Activated T-cell treated with anti-CD3 and anti-CD28 coated beads, Interleukin-2, amount 50 U/mL, for 48 hours (primary cell): ENCODE measurements at regions not wholly inside any gene's neighbourhood (a gene's known extent, or its start where the extent isn't known, plus 50 kb on each side); places are given as distances from the start of the nearest gene placed in this dataset.

Source experiments
- DNase-seq, 2 experiments: peaks; one replicate each; pipeline ENCODE4 v3.0.0-alpha.2; 2020

- no peak for DNase-seq
These were observed 722.3 kb downstream of the CDH8 start for GRCh38 chr16:61313931-61314330.

GRCh38 chr16:61309386-61309785 lies 726.9 kb downstream of the CDH8 start:
- DNase-seq: no peak

- no peak for DNase-seq
These were observed 730.0 kb downstream of the CDH8 start for GRCh38 chr16:61306204-61306603.

- no peak for DNase-seq
These were observed 739.4 kb downstream of the CDH8 start for GRCh38 chr16:61296814-61297213.

- DNase-seq: no peak
These were observed 739.9 kb downstream of the CDH8 start for GRCh38 chr16:61296305-61296704.

- no peak for DNase-seq
These were observed 740.9 kb downstream of the CDH8 start for GRCh38 chr16:61295311-61295710.

GRCh38 chr16:61289141-61289540 lies 747.1 kb downstream of the CDH8 start:
- DNase-seq: no peak

GRCh38 chr16:61277849-61278248 lies 758.4 kb downstream of the CDH8 start:
- DNase-seq: no peak

- DNase-seq: no peak
These were observed 762.0 kb downstream of the CDH8 start for GRCh38 chr16:61274211-61274610.

GRCh38 chr16:61270726-61271125 lies 765.5 kb downstream of the CDH8 start:
- DNase-seq: no peak

- no peak for DNase-seq
These were observed 772.8 kb downstream of the CDH8 start for GRCh38 chr16:61263400-61263799.

- no peak for DNase-seq
These were observed 774.9 kb downstream of the CDH8 start for GRCh38 chr16:61261315-61261714.

- DNase-seq: no peak
These were observed 789.6 kb downstream of the CDH8 start for GRCh38 chr16:61246592-61246991.

- DNase-seq: no peak
These were observed 792.3 kb downstream of the CDH8 start for GRCh38 chr16:61243954-61244353.

GRCh38 chr16:61237884-61238485 lies 798.3 kb downstream of the CDH8 start:
- DNase-seq: no peak

- DNase-seq: no peak
These were observed 802.5 kb downstream of the CDH8 start for GRCh38 chr16:61233713-61234112.

GRCh38 chr16:61228371-61228770 lies 807.9 kb downstream of the CDH8 start:
- no peak for DNase-seq

- no peak for DNase-seq
These were observed 820.6 kb downstream of the CDH8 start for GRCh38 chr16:61215605-61216004.

GRCh38 chr16:61214780-61215179 lies 821.5 kb downstream of the CDH8 start:
- no peak for DNase-seq

- DNase-seq: no peak
These were observed 826.2 kb downstream of the CDH8 start for GRCh38 chr16:61210076-61210475.

- DNase-seq: no peak
These were observed 841.2 kb downstream of the CDH8 start for GRCh38 chr16:61195006-61195405.

- DNase-seq: no peak
These were observed 841.7 kb downstream of the CDH8 start for GRCh38 chr16:61194573-61194972.

- DNase-seq: no peak
These were observed 853.8 kb downstream of the CDH8 start for GRCh38 chr16:61182391-61182790.

- no peak for DNase-seq
These were observed 854.3 kb downstream of the CDH8 start for GRCh38 chr16:61181982-61182381.

GRCh38 chr16:61179561-61179960 lies 856.7 kb downstream of the CDH8 start:
- no peak for DNase-seq

- DNase-seq: no peak
These were observed 870.4 kb downstream of the CDH8 start for GRCh38 chr16:61165797-61166196.
